GM12878 (cell line): ENCODE measurements at regions not wholly inside any gene's neighbourhood (a gene's known extent, or its start where the extent isn't known, plus 50 kb on each side); places are given as distances from the start of the nearest gene placed in this dataset.

Experiments
- ATAC-seq: fragments of 200-7000 bp; cut with Tn5 transposase; 3 replicates; pipeline ENCODE4 v1.9.1; 2020; ENCODE audit warnings: mild to moderate bottlenecking, moderate library complexity
- BruUV-seq: library from RNA; stranded (reverse); fragments of 400-500 nt; replicated peaks from 2 replicates; lab custom pipeline; 2021; lab: Mats Ljungman, UMichigan
- CTCF ChIA-PET: fragments of 300-600 bp; sonication (Branson Sonifier 250); formaldehyde crosslinking; extraction: SDS; loops from one replicate; lab custom pipeline; 2021; ENCODE audit warnings: inconsistent platforms; lab: Yijun Ruan, JAX
- POLR2A ChIA-PET: fragments of 350-600 bp; formaldehyde crosslinking; extraction: SDS; loops from one replicate; lab custom pipeline; 2021; ENCODE audit warnings: inconsistent platforms; lab: Charles Lee
- RAD21 ChIA-PET: fragments of 300-600 bp; sonication (Branson Sonifier 250); formaldehyde crosslinking; loops from one replicate; lab custom pipeline; 2023; ENCODE audit warnings: antibody characterized with exemption; ENCODE audit not compliant: unreplicated experiment; lab: Charles Lee
- SMC1A ChIA-PET: fragments of 300-600 bp; sonication (Branson Sonifier 250); formaldehyde crosslinking; loops from one replicate; lab custom pipeline; 2023; ENCODE audit not compliant: unreplicated experiment, uncharacterized antibody; lab: Charles Lee
- DNase-seq: peaks from one replicate; pipeline ENCODE4 v3.0.0-alpha.2; 2011; ENCODE audit warnings: low read depth, low spot score
- FAIRE-seq: peaks from 3 replicates; lab custom pipeline; 2011; peaks lifted over from hg19 to GRCh38; lab: Jason Lieb, UNC
- H2AFZ ChIP-seq: 2 replicates; pipeline ENCODE4 v1.6.0; 2011; ENCODE audit warnings: low read depth, low read length, control low read depth; ENCODE audit not compliant: control insufficient read depth
- H3K27ac ChIP-seq: 2 replicates; pipeline ENCODE4 v1.5.1; 2011; ENCODE audit warnings: control low read depth; ENCODE audit not compliant: control insufficient read depth, insufficient read depth
- H3K27me3 ChIP-seq, 2 experiments: replicated peaks in 1 of 2; 2 replicates each; pipeline versions ENCODE4 v1.6.0 to v1.6.1; 2011; ENCODE audit warnings: low read length in 1 of 2; ENCODE audit not compliant: control insufficient read depth in 2 of 2, insufficient read depth in 2 of 2
- H3K36me3 ChIP-seq, 2 experiments: 2 replicates each; pipeline ENCODE4 v1.5.1; 2011; ENCODE audit warnings: low read length in 1 of 2; ENCODE audit not compliant: control insufficient read depth in 2 of 2, insufficient read depth in 2 of 2
- H3K4me1 ChIP-seq: 2 replicates; pipeline ENCODE4 v1.6.1; 2011; ENCODE audit warnings: mild to moderate bottlenecking, low read length, moderate library complexity, mixed read lengths; ENCODE audit not compliant: control insufficient read depth, insufficient read depth
- H3K4me2 ChIP-seq: 2 replicates; pipeline ENCODE4 v1.6.0; 2011; ENCODE audit warnings: control low read depth; ENCODE audit not compliant: control insufficient read depth, insufficient read depth
- H3K4me3 ChIP-seq: fragments of 200-600 bp; sonication (generic); 2 replicates; pipeline ENCODE4 v1.5.1; 2016
- H3K79me2 ChIP-seq: 2 replicates; pipeline ENCODE4 v1.6.0; 2011; ENCODE audit warnings: low read length; ENCODE audit not compliant: control insufficient read depth, insufficient read depth
- H3K9ac ChIP-seq: 2 replicates; pipeline ENCODE4 v1.8.0; 2011; ENCODE audit warnings: low read length, control low read depth, mixed read lengths; ENCODE audit not compliant: control insufficient read depth, insufficient read depth
- H3K9me3 ChIP-seq: replicated peaks from 3 replicates; pipeline ENCODE4 v1.5.1; 2011; ENCODE audit warnings: mild to moderate bottlenecking, low read length; ENCODE audit not compliant: control insufficient read depth, insufficient read depth
- H4K20me1 ChIP-seq: 2 replicates; pipeline ENCODE4 v1.6.0; 2011; ENCODE audit not compliant: control insufficient read depth, insufficient read depth
- CHD2 ChIP-seq: IDR thresholded peaks from 2 replicates; pipeline ENCODE4 v1.6.1; 2011; ENCODE audit warnings: low read depth, low read length, improper control_type of control experiment, borderline replicate concordance
- EED ChIP-seq: sonication (generic); IDR thresholded peaks from 2 replicates; pipeline ENCODE4 v1.6.1; 2016; ENCODE audit warnings: antibody characterized with exemption, low read depth
- KDM1A ChIP-seq: fragments of 200-600 bp; sonication (generic); IDR thresholded peaks from 2 replicates; pipeline ENCODE4 v1.6.1; 2016; ENCODE audit warnings: borderline replicate concordance
- NFIC ChIP-seq: IDR thresholded peaks from 2 replicates; pipeline ENCODE4 v1.6.1; 2012; ENCODE audit warnings: low read depth, mild to moderate bottlenecking, inconsistent platforms, low read length, moderate library complexity
- RAD21 ChIP-seq: IDR thresholded peaks from 2 replicates; pipeline ENCODE4 v1.6.1; 2011; ENCODE audit warnings: mild to moderate bottlenecking, low read depth, low read length, moderate library complexity; ENCODE audit not compliant: insufficient read depth
- SUZ12 ChIP-seq: fragments of 200-600 bp; sonication (generic); IDR thresholded peaks from one replicate; pipeline ENCODE4 v1.6.1; 2018; ENCODE audit warnings: antibody characterized with exemption, mild to moderate bottlenecking; ENCODE audit not compliant: unreplicated experiment
- TCF3 ChIP-seq: IDR thresholded peaks from 2 replicates; pipeline ENCODE4 v1.6.1; 2012; ENCODE audit warnings: low read depth, mild to moderate bottlenecking, low read length, borderline replicate concordance; ENCODE audit not compliant: insufficient read depth
- WGBS: methylation state at CpG from one replicate; pipeline ENCODE4 v1.1.6; 2016; ENCODE audit warnings: low lambda C conversion rate; ENCODE audit not compliant: insufficient replicate concordance, insufficient coverage; ENCODE audit errors: missing lambda C conversion rate; 5-methylcytosine and 5-hydroxymethylcytosine counted together
- in situ Hi-C: fragments of 300-500 bp; cut with MboI; formaldehyde crosslinking; loops from 9 replicates; pipeline ENCODE4 v1.14.3; 2018; ENCODE audit warnings: mixed read lengths
- intact Hi-C: fragments of 100-400 bp; cut with micrococcal nuclease; formaldehyde crosslinking; loops from one replicate; pipeline ENCODE4 v1.14.2; 2022; ENCODE audit not compliant: unreplicated experiment
- TF ChIP-seq, protein P1 (sequence below): fragments of 450-650 bp; conservative IDR thresholded peaks from 2 replicates; pipeline ENCODE4 v1.6.1; 2017; ENCODE audit warnings: mild to moderate bottlenecking, moderate library complexity
- TF ChIP-seq, protein P2 (sequence below): fragments of 150-350 bp; IDR thresholded peaks from 2 replicates; pipeline ENCODE4 v1.6.1; 2016; ENCODE audit warnings: low read depth, low read length
- TF ChIP-seq, protein P3 (sequence below): IDR thresholded peaks from 2 replicates; pipeline ENCODE4 v1.6.1; 2011; ENCODE audit warnings: low read depth, low read length, improper control_type of control experiment, borderline replicate concordance

- TF ChIP-seq, protein P1, sequence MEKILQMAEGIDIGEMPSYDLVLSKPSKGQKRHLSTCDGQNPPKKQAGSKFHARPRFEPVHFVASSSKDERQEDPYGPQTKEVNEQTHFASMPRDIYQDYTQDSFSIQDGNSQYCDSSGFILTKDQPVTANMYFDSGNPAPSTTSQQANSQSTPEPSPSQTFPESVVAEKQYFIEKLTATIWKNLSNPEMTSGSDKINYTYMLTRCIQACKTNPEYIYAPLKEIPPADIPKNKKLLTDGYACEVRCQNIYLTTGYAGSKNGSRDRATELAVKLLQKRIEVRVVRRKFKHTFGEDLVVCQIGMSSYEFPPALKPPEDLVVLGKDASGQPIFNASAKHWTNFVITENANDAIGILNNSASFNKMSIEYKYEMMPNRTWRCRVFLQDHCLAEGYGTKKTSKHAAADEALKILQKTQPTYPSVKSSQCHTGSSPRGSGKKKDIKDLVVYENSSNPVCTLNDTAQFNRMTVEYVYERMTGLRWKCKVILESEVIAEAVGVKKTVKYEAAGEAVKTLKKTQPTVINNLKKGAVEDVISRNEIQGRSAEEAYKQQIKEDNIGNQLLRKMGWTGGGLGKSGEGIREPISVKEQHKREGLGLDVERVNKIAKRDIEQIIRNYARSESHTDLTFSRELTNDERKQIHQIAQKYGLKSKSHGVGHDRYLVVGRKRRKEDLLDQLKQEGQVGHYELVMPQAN: no peak
- TF ChIP-seq, protein P2, sequence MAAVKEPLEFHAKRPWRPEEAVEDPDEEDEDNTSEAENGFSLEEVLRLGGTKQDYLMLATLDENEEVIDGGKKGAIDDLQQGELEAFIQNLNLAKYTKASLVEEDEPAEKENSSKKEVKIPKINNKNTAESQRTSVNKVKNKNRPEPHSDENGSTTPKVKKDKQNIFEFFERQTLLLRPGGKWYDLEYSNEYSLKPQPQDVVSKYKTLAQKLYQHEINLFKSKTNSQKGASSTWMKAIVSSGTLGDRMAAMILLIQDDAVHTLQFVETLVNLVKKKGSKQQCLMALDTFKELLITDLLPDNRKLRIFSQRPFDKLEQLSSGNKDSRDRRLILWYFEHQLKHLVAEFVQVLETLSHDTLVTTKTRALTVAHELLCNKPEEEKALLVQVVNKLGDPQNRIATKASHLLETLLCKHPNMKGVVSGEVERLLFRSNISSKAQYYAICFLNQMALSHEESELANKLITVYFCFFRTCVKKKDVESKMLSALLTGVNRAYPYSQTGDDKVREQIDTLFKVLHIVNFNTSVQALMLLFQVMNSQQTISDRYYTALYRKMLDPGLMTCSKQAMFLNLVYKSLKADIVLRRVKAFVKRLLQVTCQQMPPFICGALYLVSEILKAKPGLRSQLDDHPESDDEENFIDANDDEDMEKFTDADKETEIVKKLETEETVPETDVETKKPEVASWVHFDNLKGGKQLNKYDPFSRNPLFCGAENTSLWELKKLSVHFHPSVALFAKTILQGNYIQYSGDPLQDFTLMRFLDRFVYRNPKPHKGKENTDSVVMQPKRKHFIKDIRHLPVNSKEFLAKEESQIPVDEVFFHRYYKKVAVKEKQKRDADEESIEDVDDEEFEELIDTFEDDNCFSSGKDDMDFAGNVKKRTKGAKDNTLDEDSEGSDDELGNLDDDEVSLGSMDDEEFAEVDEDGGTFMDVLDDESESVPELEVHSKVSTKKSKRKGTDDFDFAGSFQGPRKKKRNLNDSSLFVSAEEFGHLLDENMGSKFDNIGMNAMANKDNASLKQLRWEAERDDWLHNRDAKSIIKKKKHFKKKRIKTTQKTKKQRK: no peak
These were observed 82.3 kb upstream of the CIBAR2 start (continued) for GRCh38 chr16:85194307-85195270.

- FAIRE-seq (no peak), ATAC-seq (no peak), DNase-seq (no peak)
- H3K36me3 ChIP-seq: no peaks in the 10 kb centered on the region
- H3K27me3 ChIP-seq: no peaks in the 10 kb centered on the region
- H4K20me1 ChIP-seq: no peaks in the 10 kb centered on the region
- ChIA-PET POLR2A (no interaction called here), SMC1A (interaction anchor here (0.8 kb wide), 1 partner anchor 81 kb away, joined by 3 read pairs; no protein-coding TSS in a partner anchor), CTCF (interaction anchor here (0.9 kb wide), 1 partner anchor 80 kb away, joined by 3 read pairs; no protein-coding TSS in a partner anchor), RAD21 (interaction anchor here (0.6 kb wide), 1 partner anchor 29 kb away, joined by 3 read pairs; no protein-coding TSS in a partner anchor)
- no peak overlapping the region for H3K9ac ChIP-seq
- no TSS peak for BruUV-seq
- no peaks in the 10 kb centered on the region for H3K4me1 ChIP-seq
- H3K9me3 ChIP-seq: no peaks in the 10 kb centered on the region
- intact Hi-C loops: no loop called here
- H3K79me2 ChIP-seq: no peaks in the 10 kb centered on the region
- 53% methylated on average over 8 of the region's 8 CpGs for WGBS
- no peak overlapping the region for H3K27ac ChIP-seq
- in situ Hi-C loops: no loop called here
- H2AFZ ChIP-seq: no peak overlapping the region
- H3K4me3 ChIP-seq: no peak overlapping the region
- H3K4me2 ChIP-seq: no peak overlapping the region
- TF ChIP-seq RAD21 (no peak), EED (no peak), TCF3 (no peak), SUZ12 (no peak), KDM1A (no peak), CHD2 (no peak), NFIC (no peak)
- TF ChIP-seq, protein P3, sequence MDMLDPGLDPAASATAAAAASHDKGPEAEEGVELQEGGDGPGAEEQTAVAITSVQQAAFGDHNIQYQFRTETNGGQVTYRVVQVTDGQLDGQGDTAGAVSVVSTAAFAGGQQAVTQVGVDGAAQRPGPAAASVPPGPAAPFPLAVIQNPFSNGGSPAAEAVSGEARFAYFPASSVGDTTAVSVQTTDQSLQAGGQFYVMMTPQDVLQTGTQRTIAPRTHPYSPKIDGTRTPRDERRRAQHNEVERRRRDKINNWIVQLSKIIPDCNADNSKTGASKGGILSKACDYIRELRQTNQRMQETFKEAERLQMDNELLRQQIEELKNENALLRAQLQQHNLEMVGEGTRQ: no peak
These were observed 83.0 kb upstream of the CIBAR2 start for GRCh38 chr16:85195271-85195647.
